Upper lobe of left lung (tissue), 4 donors: ENCODE measurements at regions not wholly inside any gene's neighbourhood (a gene's known extent, or its start where the extent isn't known, plus 50 kb on each side); places are given as distances from the start of the nearest gene placed in this dataset.

ENCODE experiments used
- CTCF ChIP-seq, 6 experiments: fragments of 450-650 bp in 4 of 6; fragments of 200-600 bp in 2 of 6; sonication (generic) in 2 of 6; IDR thresholded peaks; one replicate each; pipeline ENCODE4 v1.5.1; 2016 to 2019; ENCODE audit warnings: antibody characterized with exemption in 6 of 6
- EP300 ChIP-seq, 4 donors: sonication (generic); formaldehyde crosslinking; IDR thresholded peaks; one replicate each; pipeline ENCODE4 v1.5.1; 2017; ENCODE audit warnings: antibody characterized with exemption in 4 of 4, control low read depth in 2 of 4
- POLR2A ChIP-seq, 4 donors: fragments of 450-650 bp; IDR thresholded peaks; one replicate each; pipeline ENCODE4 v1.5.1; 2016 to 2017; ENCODE audit warnings: antibody characterized with exemption in 4 of 4, mild to moderate bottlenecking in 2 of 4
- POLR2AphosphoS5 ChIP-seq, 2 donors: sonication (generic); formaldehyde crosslinking; IDR thresholded peaks; one replicate each; pipeline ENCODE4 v1.5.1; 2017; ENCODE audit warnings: antibody characterized with exemption in 2 of 2

- TF ChIP-seq CTCF (IDR thresholded peaks at IDR 0.05) (no peak), POLR2A (IDR thresholded peaks at IDR 0.05) (no peak), EP300 (IDR thresholded peaks at IDR 0.05) (no peak), POLR2AphosphoS5 (IDR thresholded peaks at IDR 0.05) (no peak)
Measured at GRCh38 chr7:81045491-81046030, 126.7 kb upstream of the SEMA3C start.
